ENCODE measurements at regions not wholly inside any gene's neighbourhood (a gene's known extent, or its start where the extent isn't known, plus 50 kb on each side); places are given as distances from the start of the nearest gene placed in this dataset.

DNA sequence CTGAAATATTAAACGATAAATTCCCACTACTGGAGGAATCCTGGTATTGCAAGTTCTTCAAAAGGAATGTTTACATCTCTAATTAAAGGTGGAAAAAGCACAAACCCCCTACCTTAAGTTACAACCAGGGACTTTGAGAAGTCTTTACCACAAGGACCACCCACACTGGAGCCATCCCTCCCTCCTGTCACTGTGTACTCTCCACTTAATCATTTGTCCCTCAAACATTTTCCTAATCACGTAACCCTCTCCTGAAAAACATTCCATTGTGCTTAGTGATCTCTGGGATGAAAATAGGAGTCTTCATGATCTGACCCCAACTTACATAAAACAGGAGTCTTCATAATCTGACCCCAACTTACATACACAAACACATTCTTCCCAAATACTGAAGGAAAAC, 85.7 kb downstream of the SUCLG1 start:
- H3K27ac ChIP-seq: no peak overlapping the region
- DNase-seq (ENCODE audit: low read depth in 1 of 2, low spot score in 1 of 2): no peak
- no peaks in the 10 kb centered on the region for H3K27me3 ChIP-seq
- no peaks in the 10 kb centered on the region for H3K9me3 ChIP-seq (ENCODE audit: low read depth)
- H3K4me3 ChIP-seq: no peak overlapping the region
- no peaks in the 10 kb centered on the region for H3K36me3 ChIP-seq
- TF ChIP-seq, protein P1, sequence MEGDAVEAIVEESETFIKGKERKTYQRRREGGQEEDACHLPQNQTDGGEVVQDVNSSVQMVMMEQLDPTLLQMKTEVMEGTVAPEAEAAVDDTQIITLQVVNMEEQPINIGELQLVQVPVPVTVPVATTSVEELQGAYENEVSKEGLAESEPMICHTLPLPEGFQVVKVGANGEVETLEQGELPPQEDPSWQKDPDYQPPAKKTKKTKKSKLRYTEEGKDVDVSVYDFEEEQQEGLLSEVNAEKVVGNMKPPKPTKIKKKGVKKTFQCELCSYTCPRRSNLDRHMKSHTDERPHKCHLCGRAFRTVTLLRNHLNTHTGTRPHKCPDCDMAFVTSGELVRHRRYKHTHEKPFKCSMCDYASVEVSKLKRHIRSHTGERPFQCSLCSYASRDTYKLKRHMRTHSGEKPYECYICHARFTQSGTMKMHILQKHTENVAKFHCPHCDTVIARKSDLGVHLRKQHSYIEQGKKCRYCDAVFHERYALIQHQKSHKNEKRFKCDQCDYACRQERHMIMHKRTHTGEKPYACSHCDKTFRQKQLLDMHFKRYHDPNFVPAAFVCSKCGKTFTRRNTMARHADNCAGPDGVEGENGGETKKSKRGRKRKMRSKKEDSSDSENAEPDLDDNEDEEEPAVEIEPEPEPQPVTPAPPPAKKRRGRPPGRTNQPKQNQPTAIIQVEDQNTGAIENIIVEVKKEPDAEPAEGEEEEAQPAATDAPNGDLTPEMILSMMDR (IDR thresholded peaks at IDR 0.05; ENCODE audit: low read depth, low read length): no peak
- H3K4me1 ChIP-seq (ENCODE audit: low read depth): no peaks in the 10 kb centered on the region

DNA sequence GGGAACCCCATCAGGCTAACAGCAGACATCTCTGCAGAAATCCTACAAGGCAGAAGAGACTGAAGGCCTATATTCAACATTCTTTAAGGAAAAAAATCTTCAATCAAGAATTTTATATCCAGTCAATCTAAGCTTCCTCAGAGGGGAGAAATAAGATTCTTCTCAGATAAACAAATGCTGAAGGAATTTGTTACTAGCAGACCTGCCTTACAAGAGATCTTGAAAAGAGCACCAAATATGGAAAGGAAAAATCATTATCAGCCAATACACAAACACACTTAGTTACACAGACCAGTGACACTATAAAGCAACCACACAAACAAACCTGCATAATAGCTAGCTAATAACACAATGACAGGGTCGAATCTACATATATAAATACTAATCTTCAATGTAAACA, 96.5 kb downstream of the SUCLG1 start:
- Histone ChIP-seq H3K36me3 (no peaks in the 10 kb centered on the region), H3K9me3 (ENCODE audit: low read depth) (no peaks in the 10 kb centered on the region), H3K27ac (no peak overlapping the region), H3K4me3 (no peak overlapping the region), H3K27me3 (no peaks in the 10 kb centered on the region), H3K4me1 (ENCODE audit: low read depth) (no peaks in the 10 kb centered on the region)
- DNase-seq (ENCODE audit: low read depth in 1 of 2, low spot score in 1 of 2): no peak
- TF ChIP-seq, protein P1 (IDR thresholded peaks at IDR 0.05; ENCODE audit: low read depth, low read length): no peak

DNA sequence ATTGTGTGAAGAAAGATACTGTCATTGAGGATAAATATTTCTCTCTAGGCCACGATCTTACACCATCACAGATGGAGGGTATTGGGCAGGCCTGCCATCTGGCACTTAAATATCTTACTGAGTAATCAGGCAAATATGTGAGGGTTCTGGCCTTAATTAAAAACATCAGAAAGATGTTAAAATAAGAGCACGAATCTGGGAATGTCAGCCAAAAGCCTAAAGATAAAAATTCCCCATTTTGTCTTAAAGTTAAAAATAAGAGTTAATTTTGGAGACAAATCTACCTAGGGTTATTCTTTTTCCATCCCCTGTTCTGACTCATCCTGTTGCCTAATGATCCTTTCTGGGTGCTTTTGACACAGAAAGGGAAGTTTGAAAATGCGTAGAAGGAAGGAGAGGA, 121.0 kb downstream of the SUCLG1 start:
- no peak overlapping the region for H3K27ac ChIP-seq
- no peaks in the 10 kb centered on the region for H3K9me3 ChIP-seq (ENCODE audit: low read depth)
- no peaks in the 10 kb centered on the region for H3K4me1 ChIP-seq (ENCODE audit: low read depth)
- no peaks in the 10 kb centered on the region for H3K36me3 ChIP-seq
- no peaks in the 10 kb centered on the region for H3K27me3 ChIP-seq
- DNase-seq (ENCODE audit: low read depth in 1 of 2, low spot score in 1 of 2): peak in 1 of 2 donors; percentile 2
- H3K4me3 ChIP-seq: no peak overlapping the region
- TF ChIP-seq, protein P1 (IDR thresholded peaks at IDR 0.05; ENCODE audit: low read depth, low read length): no peak

DNA sequence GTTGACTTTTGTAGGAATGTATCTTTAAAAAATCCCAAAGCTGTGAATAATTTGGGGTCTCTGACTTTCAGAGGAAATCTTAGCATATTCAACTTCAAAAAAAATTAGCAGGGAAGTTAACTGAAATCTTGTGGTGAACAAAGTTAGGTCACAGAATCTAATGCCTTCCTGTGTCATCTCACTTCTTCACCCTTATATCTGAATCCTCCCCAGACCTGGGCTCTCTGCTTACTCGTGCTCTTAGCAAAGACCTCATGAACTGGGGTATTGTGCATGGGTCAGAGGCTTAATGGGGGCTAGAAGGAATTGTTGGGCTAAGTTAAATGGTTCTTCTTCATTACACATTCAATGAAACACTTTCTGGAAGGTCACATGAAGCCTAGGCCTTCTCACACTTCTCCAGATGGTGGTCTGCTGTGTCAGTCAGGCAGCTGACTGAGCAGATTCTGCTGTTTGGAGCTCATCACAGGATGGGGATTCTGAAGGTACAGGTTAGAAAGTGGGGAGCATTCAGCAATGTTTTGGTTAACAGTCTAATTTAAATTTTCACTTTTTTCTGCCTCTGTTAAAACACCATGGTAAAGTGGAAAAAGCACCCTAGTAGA, 131.3 kb downstream of the SUCLG1 start:
- H3K36me3 ChIP-seq: no peaks in the 10 kb centered on the region
- DNase-seq (ENCODE audit: low read depth in 1 of 2, low spot score in 1 of 2): no peak
- H3K27me3 ChIP-seq: no peaks in the 10 kb centered on the region
- H3K4me1 ChIP-seq (ENCODE audit: low read depth): no peaks in the 10 kb centered on the region
- no peak overlapping the region for H3K4me3 ChIP-seq
- no peak overlapping the region for H3K27ac ChIP-seq
- H3K9me3 ChIP-seq (ENCODE audit: low read depth): no peaks in the 10 kb centered on the region
- TF ChIP-seq, protein P1 (IDR thresholded peaks at IDR 0.05; ENCODE audit: low read depth, low read length): no peak

DNA sequence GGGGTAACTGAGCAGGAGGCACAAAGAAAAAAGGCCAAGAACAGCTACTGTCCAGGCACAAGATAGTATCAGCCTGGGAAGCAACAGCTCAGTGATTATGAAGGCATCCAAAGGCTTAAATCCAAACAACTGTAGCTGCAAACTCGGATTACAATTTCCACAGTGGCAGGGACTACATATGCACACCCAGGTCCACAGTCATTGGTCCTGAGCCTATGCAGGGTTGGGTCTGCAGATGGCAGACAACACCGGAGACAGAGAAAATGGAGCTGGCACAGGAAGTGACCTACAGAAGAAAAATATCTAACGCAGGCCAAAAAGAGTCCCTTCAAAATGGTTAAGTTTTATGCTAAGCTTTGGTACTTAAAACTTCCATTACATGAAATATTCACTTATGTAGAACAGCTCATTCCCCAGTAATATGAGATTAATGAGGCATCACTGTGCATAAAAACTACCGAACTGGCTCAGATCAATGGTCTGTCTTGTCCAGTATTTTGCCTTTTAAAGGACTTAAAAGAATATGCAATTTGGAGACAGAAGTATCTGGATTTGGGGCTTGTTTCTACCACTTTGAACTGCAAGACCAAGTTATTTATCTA, 132.1 kb downstream of the SUCLG1 start:
- Histone ChIP-seq H3K4me3 (no peak overlapping the region), H3K27ac (no peak overlapping the region), H3K36me3 (no peaks in the 10 kb centered on the region), H3K27me3 (no peaks in the 10 kb centered on the region), H3K9me3 (ENCODE audit: low read depth) (no peaks in the 10 kb centered on the region), H3K4me1 (ENCODE audit: low read depth) (no peaks in the 10 kb centered on the region)
- DNase-seq (ENCODE audit: low read depth in 1 of 2, low spot score in 1 of 2): no peak
- TF ChIP-seq, protein P1 (IDR thresholded peaks at IDR 0.05; ENCODE audit: low read depth, low read length): no peak

All from cardiac muscle cell (in vitro differentiated cells and primary cell).